Natural killer cell (primary cell): ENCODE measurements at regions not wholly inside any gene's neighbourhood (a gene's known extent, or its start where the extent isn't known, plus 50 kb on each side); places are given as distances from the start of the nearest gene placed in this dataset.

ENCODE experiments used
- ATAC-seq, 3 donors: fragments of 150-1000 bp in 2 of 3; fragments of 200-7000 bp in 1 of 3; cut with Tn5 transposase; 1 replicate in 1 of 3; 2 replicates in 2 of 3; pipeline ENCODE4 v1.10.0; 2021; ENCODE audit warnings: mild to moderate bottlenecking in 2 of 3, moderate library complexity in 2 of 3
- DNase-seq, 2 donors: peaks; one replicate each; pipeline versions ENCODE4 v3.0.0 to v3.0.0-alpha.2; 2013 to 2021; ENCODE audit warnings: mixed read lengths in 1 of 2
- H3K27ac ChIP-seq: one replicate; pipeline ENCODE4 v1.5.1; 2013; ENCODE audit warnings: mild to moderate bottlenecking, low read length
- H3K27me3 ChIP-seq: one replicate; pipeline ENCODE4 v1.6.1; 2013; ENCODE audit warnings: low read length; ENCODE audit not compliant: control insufficient read depth, insufficient read depth
- H3K36me3 ChIP-seq: one replicate; pipeline ENCODE4 v1.6.1; 2013; ENCODE audit warnings: low read length; ENCODE audit not compliant: control insufficient read depth, insufficient read depth
- H3K4me1 ChIP-seq: one replicate; pipeline ENCODE4 v1.6.1; 2013; ENCODE audit warnings: low read length; ENCODE audit not compliant: control insufficient read depth, insufficient read depth
- H3K4me3 ChIP-seq: one replicate; pipeline ENCODE4 v1.5.1; 2013; ENCODE audit warnings: low read length
- H3K9me3 ChIP-seq: one replicate; pipeline ENCODE4 v1.6.1; 2013; ENCODE audit warnings: low read length; ENCODE audit not compliant: control insufficient read depth, insufficient read depth
- H3K27ac Mint-ChIP-seq, 2 donors: one replicate each; pipeline ENCODE4 v1.8.0; 2022; ENCODE audit warnings: mild to moderate bottlenecking in 2 of 2, mixed read lengths in 2 of 2, moderate library complexity in 1 of 2
- H3K27me3 Mint-ChIP-seq, 2 donors: one replicate each; pipeline ENCODE4 v1.8.0; 2022; ENCODE audit warnings: low read depth in 2 of 2, mixed read lengths in 2 of 2
- H3K36me3 Mint-ChIP-seq: one replicate; pipeline ENCODE4 v1.8.0; 2022; ENCODE audit warnings: mixed read lengths
- H3K4me1 Mint-ChIP-seq, 2 donors: one replicate each; pipeline ENCODE4 v1.8.0; 2022; ENCODE audit warnings: mixed read lengths in 2 of 2
- H3K4me3 Mint-ChIP-seq: one replicate; pipeline ENCODE4 v1.8.0; 2022; ENCODE audit warnings: mild to moderate bottlenecking, moderate library complexity, mixed read lengths
- H3K9me3 Mint-ChIP-seq, 2 donors: one replicate each; pipeline ENCODE4 v1.8.0; 2022; ENCODE audit warnings: mixed read lengths in 2 of 2
- WGBS: methylation state at CpG from one replicate; pipeline ENCODE4 v1.1.7; 2013; ENCODE audit warnings: missing lambda C conversion rate; ENCODE audit not compliant: insufficient coverage; 5-methylcytosine and 5-hydroxymethylcytosine counted together
- intact Hi-C: fragments of 100-400 bp; cut with micrococcal nuclease; formaldehyde crosslinking; loops from one replicate; pipeline ENCODE4 v1.14.2; 2022
- TF ChIP-seq, protein P1 (sequence below): fragments of 200-600 bp; IDR thresholded peaks from one replicate; pipeline ENCODE4 v1.8.0; 2022; ENCODE audit warnings: antibody characterized with exemption

DNA sequence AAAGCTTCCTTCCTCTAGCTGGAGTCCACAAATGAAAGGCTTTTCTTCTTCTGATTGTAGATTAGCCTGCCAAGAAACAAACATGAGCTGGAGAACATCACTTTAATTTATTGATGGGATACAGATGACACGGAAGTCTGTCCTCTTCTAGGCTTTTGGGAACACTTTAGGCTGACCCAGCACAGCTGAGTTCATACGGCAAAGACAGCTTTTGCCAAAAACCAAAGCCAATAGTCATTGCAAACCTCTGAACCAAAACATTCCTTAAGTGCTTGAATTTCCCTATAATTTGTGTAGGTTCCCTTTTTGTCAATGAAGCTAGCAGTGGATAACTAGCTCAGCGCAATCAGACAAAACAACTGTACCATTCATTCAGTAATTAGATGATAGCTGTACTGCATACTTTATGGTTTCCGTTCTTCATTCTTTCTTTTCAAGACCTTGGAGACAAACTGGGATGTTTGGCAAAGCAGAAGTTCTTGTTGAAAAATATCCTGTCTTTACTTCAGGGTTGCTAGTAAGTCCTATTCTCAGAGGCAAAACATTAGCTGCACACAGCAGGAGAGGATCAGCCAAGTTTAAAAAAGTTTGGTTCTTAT lies 95.7 kb upstream of the SPRY2 start:
- H3K36me3 ChIP-seq, result no peaks in the 10 kb centered on the region
- H3K4me1 Mint-ChIP-seq, result peaks cover 0 to under 1% of the 10 kb centered on the region in 2 donors
- intact Hi-C loops, result no loop called here
- no peak overlapping the region for H3K4me3 Mint-ChIP-seq
- ATAC-seq, result no peak
- WGBS, result 85% methylated on average over 4 of the region's 4 CpGs
- H3K27ac ChIP-seq, result no peak overlapping the region
- DNase-seq, result no peak
- no peak overlapping the region for H3K4me3 ChIP-seq
- H3K4me1 ChIP-seq, result no peaks in the 10 kb centered on the region
- no peaks in the 10 kb centered on the region for H3K9me3 Mint-ChIP-seq
- TF ChIP-seq, protein P1, sequence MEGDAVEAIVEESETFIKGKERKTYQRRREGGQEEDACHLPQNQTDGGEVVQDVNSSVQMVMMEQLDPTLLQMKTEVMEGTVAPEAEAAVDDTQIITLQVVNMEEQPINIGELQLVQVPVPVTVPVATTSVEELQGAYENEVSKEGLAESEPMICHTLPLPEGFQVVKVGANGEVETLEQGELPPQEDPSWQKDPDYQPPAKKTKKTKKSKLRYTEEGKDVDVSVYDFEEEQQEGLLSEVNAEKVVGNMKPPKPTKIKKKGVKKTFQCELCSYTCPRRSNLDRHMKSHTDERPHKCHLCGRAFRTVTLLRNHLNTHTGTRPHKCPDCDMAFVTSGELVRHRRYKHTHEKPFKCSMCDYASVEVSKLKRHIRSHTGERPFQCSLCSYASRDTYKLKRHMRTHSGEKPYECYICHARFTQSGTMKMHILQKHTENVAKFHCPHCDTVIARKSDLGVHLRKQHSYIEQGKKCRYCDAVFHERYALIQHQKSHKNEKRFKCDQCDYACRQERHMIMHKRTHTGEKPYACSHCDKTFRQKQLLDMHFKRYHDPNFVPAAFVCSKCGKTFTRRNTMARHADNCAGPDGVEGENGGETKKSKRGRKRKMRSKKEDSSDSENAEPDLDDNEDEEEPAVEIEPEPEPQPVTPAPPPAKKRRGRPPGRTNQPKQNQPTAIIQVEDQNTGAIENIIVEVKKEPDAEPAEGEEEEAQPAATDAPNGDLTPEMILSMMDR, result no peak
- no peak overlapping the region for H3K27ac Mint-ChIP-seq
- H3K27me3 Mint-ChIP-seq, result peaks cover 0 to 8% of the 10 kb centered on the region in 2 donors
- no peaks in the 10 kb centered on the region for H3K36me3 Mint-ChIP-seq
- no peaks in the 10 kb centered on the region for H3K9me3 ChIP-seq
- no peaks in the 10 kb centered on the region for H3K27me3 ChIP-seq

DNA sequence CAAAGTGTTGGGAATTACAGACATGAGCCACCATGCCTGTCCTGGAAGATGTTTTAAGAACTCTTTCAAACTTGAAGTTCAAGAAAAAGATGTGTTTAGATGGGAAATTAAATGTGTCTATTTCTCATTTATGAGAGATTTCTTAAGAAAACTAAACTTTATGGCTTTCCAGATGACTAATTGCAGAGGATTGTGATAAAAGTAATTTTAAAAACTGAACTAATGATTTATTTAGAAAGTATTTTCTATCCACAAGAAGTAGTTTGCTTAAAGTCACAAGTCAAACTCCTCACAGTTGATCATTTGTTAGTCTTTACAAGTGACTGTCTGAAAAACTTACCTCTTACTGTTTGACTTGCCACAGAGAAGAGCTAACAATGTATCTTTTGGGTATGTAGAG lies 89.6 kb upstream of the SPRY2 start:
- no peaks in the 10 kb centered on the region for H3K9me3 Mint-ChIP-seq
- no peaks in the 10 kb centered on the region for H3K4me1 Mint-ChIP-seq
- Histone ChIP-seq H3K4me1 (no peaks in the 10 kb centered on the region), H3K36me3 (no peaks in the 10 kb centered on the region), H3K27ac (no peak overlapping the region), H3K4me3 (no peak overlapping the region), H3K9me3 (no peaks in the 10 kb centered on the region), H3K27me3 (no peaks in the 10 kb centered on the region)
- H3K4me3 Mint-ChIP-seq, result no peak overlapping the region
- no peak for DNase-seq
- intact Hi-C loops, result no loop called here
- no peak for ATAC-seq
- H3K27me3 Mint-ChIP-seq, result peaks cover 0 to 5% of the 10 kb centered on the region in 2 donors
- TF ChIP-seq, protein P1, result no peak
- H3K36me3 Mint-ChIP-seq, result no peaks in the 10 kb centered on the region
- no peak overlapping the region for H3K27ac Mint-ChIP-seq

DNA sequence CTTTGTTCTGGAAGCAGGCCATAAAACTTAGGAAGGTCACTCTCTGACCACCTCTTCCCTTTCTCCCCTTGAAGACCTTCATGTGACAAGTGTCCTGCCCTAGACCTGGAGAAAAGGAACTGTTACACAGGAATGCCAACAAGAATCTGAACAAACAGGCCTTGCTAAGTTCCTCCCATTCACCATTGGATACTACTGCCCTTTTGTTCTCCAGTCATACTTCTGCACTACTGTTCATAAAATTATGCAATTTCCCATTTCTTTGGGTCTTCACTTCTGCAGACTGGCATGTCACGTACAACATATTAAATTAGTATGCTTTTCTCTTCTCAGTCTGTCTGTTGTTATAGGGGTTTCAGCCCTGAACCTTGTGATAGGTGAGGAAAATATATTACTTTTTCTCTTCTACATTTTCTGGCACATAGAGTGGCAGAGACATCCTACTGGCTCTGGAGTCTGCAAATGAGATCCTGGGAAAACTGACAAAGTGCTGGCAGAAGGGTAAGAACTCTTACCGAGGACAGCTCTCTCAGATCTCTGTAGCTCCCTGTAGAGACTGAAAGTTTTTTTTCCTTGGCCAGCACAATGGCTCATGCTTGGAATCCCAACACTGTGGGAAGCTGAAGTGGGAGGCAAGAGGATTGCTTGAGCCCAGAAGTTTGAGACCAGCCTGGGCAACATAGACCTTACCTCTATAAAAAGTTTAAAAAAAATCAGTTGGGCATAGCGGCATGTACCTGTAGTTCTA lies 87.6 kb upstream of the SPRY2 start:
- TF ChIP-seq, protein P1, result no peak
- Mint-ChIP-seq H3K36me3 (peaks cover 9% of the 10 kb centered on the region), H3K4me3 (no peak overlapping the region), H3K27ac (no peak overlapping the region), H3K9me3 (peaks cover 4 to 5% of the 10 kb centered on the region in 2 donors), H3K27me3 (peaks cover 0 to 2% of the 10 kb centered on the region in 2 donors), H3K4me1 (peaks cover 10 to 12% of the 10 kb centered on the region in 2 donors)
- Histone ChIP-seq H3K27ac (no peak overlapping the region), H3K36me3 (no peaks in the 10 kb centered on the region), H3K4me1 (no peaks in the 10 kb centered on the region), H3K27me3 (no peaks in the 10 kb centered on the region), H3K9me3 (peaks cover 13% of the 10 kb centered on the region), H3K4me3 (no peak overlapping the region)
- DNase-seq (no peak), ATAC-seq (no peak)
- 100% methylated on average over 2 of the region's 3 CpGs for WGBS
- intact Hi-C loops, result no loop called here
